Tibial artery (tissue), 4 donors: ENCODE measurements at regions not wholly inside any gene's neighbourhood (a gene's known extent, or its start where the extent isn't known, plus 50 kb on each side); places are given as distances from the start of the nearest gene placed in this dataset.

Experiments used
- DNase-seq, 2 donors: peaks; one replicate each; pipeline ENCODE4 v3.0.0-alpha.2; 2019
- H3K27ac ChIP-seq, 2 donors: fragments of 200-600 bp; sonication (generic) in 1 of 2; 1 replicate in 1 of 2; 2 replicates in 1 of 2; pipeline ENCODE4 v1.5.1; 2018 to 2019; ENCODE audit warnings: mild to moderate bottlenecking in 1 of 2
- H3K27me3 ChIP-seq, 2 donors: fragments of 200-600 bp; sonication (generic) in 1 of 2; one replicate each; pipeline versions ENCODE4 v1.5.1 to v1.6.0; 2016 to 2019
- H3K36me3 ChIP-seq, 3 donors: fragments of 200-600 bp; sonication (generic) in 2 of 3; one replicate each; pipeline ENCODE4 v1.5.1; 2016 to 2019; ENCODE audit warnings: mild to moderate bottlenecking in 2 of 3
- H3K4me1 ChIP-seq, 4 donors: fragments of 200-600 bp; sonication (generic) in 2 of 4; 1 replicate in 3 of 4; 2 replicates in 1 of 4; pipeline ENCODE4 v1.5.1; 2016 to 2019
- H3K4me3 ChIP-seq, 2 donors: fragments of 200-600 bp; sonication (generic) in 1 of 2; 1 replicate in 1 of 2; 2 replicates in 1 of 2; pipeline ENCODE4 v1.5.1; 2018 to 2019; ENCODE audit warnings: mild to moderate bottlenecking in 2 of 2
- H3K9me3 ChIP-seq, 3 donors: fragments of 200-600 bp; sonication (generic) in 1 of 3; one replicate each; pipeline ENCODE4 v1.5.1; 2016 to 2019
- intact Hi-C: fragments of 100-400 bp; cut with DNase I; formaldehyde crosslinking; loops from one replicate; pipeline ENCODE4 v1.15.0; 2023; ENCODE audit warnings: low total_unique reads
- TF ChIP-seq, protein P1 (sequence below), 2 experiments: fragments of 200-600 bp in 1 of 2; fragments of 450-650 bp in 1 of 2; IDR thresholded peaks; one replicate each; pipeline ENCODE4 v1.5.1; 2017 to 2019; ENCODE audit warnings: antibody characterized with exemption in 2 of 2, mild to moderate bottlenecking in 1 of 2, moderate library complexity in 1 of 2

DNA sequence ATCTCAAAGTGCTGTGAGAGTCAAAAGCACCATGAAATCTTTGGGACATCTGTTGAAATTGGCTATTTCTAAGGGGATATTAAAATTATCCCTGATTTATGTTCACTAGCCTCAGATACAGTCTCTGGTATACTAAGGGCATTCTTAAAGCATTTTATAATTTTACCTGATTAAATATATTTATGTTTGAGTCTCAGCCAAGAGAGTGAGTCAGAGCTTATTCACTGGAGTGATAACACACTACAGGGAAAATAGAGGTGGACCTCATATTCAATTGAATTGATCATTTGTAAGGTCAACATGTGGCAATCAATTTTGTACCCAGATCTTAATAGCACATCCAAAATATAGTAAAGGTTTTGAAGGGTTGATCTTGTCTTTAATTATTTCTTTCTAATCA lies 733.6 kb downstream of the EPHA3 start:
- TF ChIP-seq, protein P1, sequence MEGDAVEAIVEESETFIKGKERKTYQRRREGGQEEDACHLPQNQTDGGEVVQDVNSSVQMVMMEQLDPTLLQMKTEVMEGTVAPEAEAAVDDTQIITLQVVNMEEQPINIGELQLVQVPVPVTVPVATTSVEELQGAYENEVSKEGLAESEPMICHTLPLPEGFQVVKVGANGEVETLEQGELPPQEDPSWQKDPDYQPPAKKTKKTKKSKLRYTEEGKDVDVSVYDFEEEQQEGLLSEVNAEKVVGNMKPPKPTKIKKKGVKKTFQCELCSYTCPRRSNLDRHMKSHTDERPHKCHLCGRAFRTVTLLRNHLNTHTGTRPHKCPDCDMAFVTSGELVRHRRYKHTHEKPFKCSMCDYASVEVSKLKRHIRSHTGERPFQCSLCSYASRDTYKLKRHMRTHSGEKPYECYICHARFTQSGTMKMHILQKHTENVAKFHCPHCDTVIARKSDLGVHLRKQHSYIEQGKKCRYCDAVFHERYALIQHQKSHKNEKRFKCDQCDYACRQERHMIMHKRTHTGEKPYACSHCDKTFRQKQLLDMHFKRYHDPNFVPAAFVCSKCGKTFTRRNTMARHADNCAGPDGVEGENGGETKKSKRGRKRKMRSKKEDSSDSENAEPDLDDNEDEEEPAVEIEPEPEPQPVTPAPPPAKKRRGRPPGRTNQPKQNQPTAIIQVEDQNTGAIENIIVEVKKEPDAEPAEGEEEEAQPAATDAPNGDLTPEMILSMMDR (IDR thresholded peaks at IDR 0.05): no peak
- Histone ChIP-seq H3K27ac (no peak overlapping the region), H3K4me1 (no peaks in the 10 kb centered on the region), H3K4me3 (no peak overlapping the region), H3K27me3 (no peaks in the 10 kb centered on the region), H3K36me3 (no peaks in the 10 kb centered on the region), H3K9me3 (no peaks in the 10 kb centered on the region)
- DNase-seq: no peak
- intact Hi-C loops: no loop called here

- no peaks in the 10 kb centered on the region for H3K9me3 ChIP-seq
- H3K27me3 ChIP-seq: no peaks in the 10 kb centered on the region
- H3K36me3 ChIP-seq: no peaks in the 10 kb centered on the region
- DNase-seq: no peak
- H3K27ac ChIP-seq: no peak overlapping the region
- intact Hi-C loops: no loop called here
- H3K4me3 ChIP-seq: no peak overlapping the region
- H3K4me1 ChIP-seq: no peaks in the 10 kb centered on the region
- TF ChIP-seq, protein P1 (IDR thresholded peaks at IDR 0.05): no peak
These were observed 737.6 kb downstream of the EPHA3 start for GRCh38 chr3:89845053-89845452.

DNA sequence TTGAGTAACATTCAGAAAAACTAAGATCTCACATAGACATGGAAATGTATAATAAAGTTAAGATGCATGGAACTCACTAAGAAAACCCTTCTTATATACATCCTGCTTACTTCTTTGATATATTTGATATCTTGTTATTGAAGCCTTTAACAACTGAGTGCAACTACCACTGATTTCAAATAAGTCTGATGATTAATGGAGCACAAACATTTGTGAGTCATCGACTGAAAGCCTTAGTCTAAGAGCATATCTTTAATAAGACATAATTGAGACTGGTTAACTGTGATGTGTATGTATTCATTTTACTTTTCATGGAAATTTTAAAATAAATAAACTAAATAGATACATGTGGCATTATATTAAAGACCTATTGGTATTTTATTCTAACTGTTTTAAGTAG lies 740.5 kb downstream of the EPHA3 start:
- Histone ChIP-seq H3K4me3 (no peak overlapping the region), H3K36me3 (no peaks in the 10 kb centered on the region), H3K9me3 (no peaks in the 10 kb centered on the region), H3K27ac (no peak overlapping the region), H3K27me3 (no peaks in the 10 kb centered on the region), H3K4me1 (no peaks in the 10 kb centered on the region)
- TF ChIP-seq, protein P1 (IDR thresholded peaks at IDR 0.05): no peak
- no peak for DNase-seq
- intact Hi-C loops: no loop called here

- no peaks in the 10 kb centered on the region for H3K27me3 ChIP-seq
- no peaks in the 10 kb centered on the region for H3K4me1 ChIP-seq
- TF ChIP-seq, protein P1 (IDR thresholded peaks at IDR 0.05): peak; percentile 24 to 34
- intact Hi-C loops: no loop called here
- no peak overlapping the region for H3K27ac ChIP-seq
- no peak overlapping the region for H3K4me3 ChIP-seq
- H3K9me3 ChIP-seq: no peaks in the 10 kb centered on the region
- DNase-seq: no peak
- H3K36me3 ChIP-seq: no peaks in the 10 kb centered on the region
These were observed 744.7 kb downstream of the EPHA3 start for GRCh38 chr3:89851974-89852621.

DNA sequence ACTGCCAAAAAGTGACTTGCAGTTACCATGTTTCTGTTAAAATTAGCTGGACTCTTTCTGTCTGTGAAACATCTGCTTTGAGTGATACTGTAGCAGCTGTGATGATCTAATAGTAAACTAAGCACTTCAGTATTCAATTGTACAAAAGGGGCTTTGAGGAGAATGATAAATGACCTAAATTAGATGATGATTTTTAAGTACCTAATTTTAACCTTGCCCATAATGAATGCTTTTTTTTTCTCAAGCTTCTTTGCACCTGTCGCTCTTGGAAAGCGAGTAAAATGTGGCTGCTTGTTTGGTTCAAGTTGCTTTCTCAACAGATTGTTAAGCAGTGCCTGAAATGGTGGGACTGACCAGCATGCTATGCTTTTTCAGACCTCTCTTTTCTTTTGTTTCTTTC lies 752.3 kb downstream of the EPHA3 start:
- intact Hi-C loops: no loop called here
- Histone ChIP-seq H3K4me3 (no peak overlapping the region), H3K9me3 (no peaks in the 10 kb centered on the region), H3K27ac (no peak overlapping the region), H3K4me1 (no peaks in the 10 kb centered on the region), H3K36me3 (no peaks in the 10 kb centered on the region), H3K27me3 (no peaks in the 10 kb centered on the region)
- DNase-seq: no peak
- TF ChIP-seq, protein P1 (IDR thresholded peaks at IDR 0.05): no peak

GRCh38 chr3:89867286-89867685 lies 759.9 kb downstream of the EPHA3 start:
- DNase-seq: no peak
- Histone ChIP-seq H3K27ac (no peak overlapping the region), H3K9me3 (no peaks in the 10 kb centered on the region), H3K27me3 (no peaks in the 10 kb centered on the region), H3K36me3 (no peaks in the 10 kb centered on the region), H3K4me3 (no peak overlapping the region), H3K4me1 (no peaks in the 10 kb centered on the region)
- intact Hi-C loops: no loop called here
- TF ChIP-seq, protein P1 (IDR thresholded peaks at IDR 0.05): no peak
